ENCODE measurements at regions not wholly inside any gene's neighbourhood (a gene's known extent, or its start where the extent isn't known, plus 50 kb on each side); places are given as distances from the start of the nearest gene placed in this dataset.

DNA sequence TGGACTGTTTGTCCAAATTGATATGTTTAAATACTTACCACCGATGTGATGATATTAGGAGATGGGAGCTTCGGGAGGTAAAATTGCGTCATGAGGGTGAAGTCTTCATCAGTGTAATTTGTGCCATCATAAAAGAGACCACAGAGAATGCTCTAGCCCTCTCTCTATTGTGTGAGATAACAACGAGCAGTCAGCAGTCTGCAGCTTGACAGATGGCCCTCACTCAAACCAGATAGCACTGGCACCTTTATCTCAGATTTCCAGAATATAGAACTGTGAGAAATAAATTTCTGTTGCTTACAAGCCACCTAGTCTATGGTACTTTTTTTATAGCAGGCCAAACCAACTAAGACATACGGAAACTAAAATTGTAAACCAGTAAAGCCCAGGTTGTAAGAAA is 1718.9 kb upstream of the MIR17HG start:
- Mint-ChIP-seq H3K36me3 (no peaks in the 10 kb centered on the region), H3K27ac (no peak overlapping the region), H3K4me1 (no peaks in the 10 kb centered on the region), H3K9me3 (peaks cover 0 to 20% (median 4%) of the 10 kb centered on the region in 9 donors), H3K4me3 (no peak overlapping the region), H3K27me3 (no peaks in the 10 kb centered on the region)
- ATAC-seq (no peak), DNase-seq (no peak)
- POLR2A ChIA-PET = no interaction called here

- peaks cover 8 to 39% (median 14%) of the 10 kb centered on the region in 9 donors for H3K9me3 Mint-ChIP-seq
- no peak overlapping the region for H3K4me3 Mint-ChIP-seq
- POLR2A ChIA-PET = no interaction called here
- no peaks in the 10 kb centered on the region for H3K27me3 Mint-ChIP-seq
- DNase-seq = no peak
- H3K36me3 Mint-ChIP-seq = no peaks in the 10 kb centered on the region
- no peak for ATAC-seq
- no peak overlapping the region for H3K27ac Mint-ChIP-seq
- H3K4me1 Mint-ChIP-seq = no peaks in the 10 kb centered on the region
Observed at GRCh38 chr13:89650226-89650625, 1697.3 kb upstream of the MIR17HG start.

DNA sequence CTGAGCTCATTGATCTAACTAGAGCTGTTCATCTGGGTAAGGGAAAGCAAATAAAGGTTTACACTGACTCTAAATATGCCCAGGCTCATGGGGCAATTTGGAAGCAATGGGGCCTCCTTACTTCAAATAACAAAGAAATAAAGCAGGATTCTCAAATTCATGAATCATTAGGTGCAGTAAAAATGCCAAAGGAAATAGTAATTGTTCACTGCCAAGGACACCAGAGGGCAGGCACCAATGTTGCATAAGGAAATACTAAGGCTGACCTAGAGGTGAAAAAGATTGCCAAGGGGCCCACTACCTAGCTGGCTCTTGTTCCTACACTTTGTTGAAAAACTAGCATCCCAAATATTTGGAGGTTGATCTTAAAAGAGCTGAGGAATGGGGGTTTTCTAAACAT is 1686.7 kb upstream of the MIR17HG start:
- no peaks in the 10 kb centered on the region for H3K27me3 Mint-ChIP-seq
- no peak for DNase-seq
- peaks cover 0 to 42% (median 10%) of the 10 kb centered on the region in 9 donors for H3K9me3 Mint-ChIP-seq
- no peak overlapping the region for H3K4me3 Mint-ChIP-seq
- ATAC-seq = no peak
- no peak overlapping the region for H3K27ac Mint-ChIP-seq
- no peaks in the 10 kb centered on the region for H3K4me1 Mint-ChIP-seq
- peaks cover 0 to 6% (median 0%) of the 10 kb centered on the region in 3 donors for H3K36me3 Mint-ChIP-seq
- POLR2A ChIA-PET = no interaction called here

DNA sequence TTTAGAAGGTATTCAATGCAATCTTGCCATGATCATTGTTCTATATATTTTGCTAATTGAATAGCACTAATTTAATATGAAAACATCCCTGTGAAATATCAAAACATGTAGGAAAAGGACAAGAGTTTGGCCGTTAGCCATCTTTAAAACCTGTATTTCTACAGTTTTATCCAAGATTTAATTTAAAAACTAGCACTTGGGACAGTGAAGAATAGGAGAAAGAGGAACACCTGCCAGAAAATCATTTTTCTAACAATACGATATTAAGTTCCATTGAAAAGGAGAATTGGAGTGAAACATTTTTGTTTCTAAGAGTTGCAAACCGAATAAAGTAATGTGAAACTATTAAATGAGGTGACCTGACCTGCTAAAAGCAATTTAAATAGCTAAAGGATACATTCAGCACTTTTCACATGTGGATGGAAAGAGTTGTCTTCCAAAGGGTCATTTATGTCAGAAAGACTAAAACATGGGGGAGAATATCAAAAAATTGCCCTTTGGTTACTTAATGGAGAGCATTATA is 1673.6 kb upstream of the MIR17HG start:
- Mint-ChIP-seq H3K9me3 (peaks cover 0 to 25% (median 3%) of the 10 kb centered on the region in 9 donors), H3K27me3 (no peaks in the 10 kb centered on the region), H3K4me3 (no peak overlapping the region), H3K4me1 (no peaks in the 10 kb centered on the region), H3K36me3 (no peaks in the 10 kb centered on the region), H3K27ac (no peak overlapping the region)
- DNase-seq (no peak), ATAC-seq (no peak)
- POLR2A ChIA-PET = no interaction called here

DNA sequence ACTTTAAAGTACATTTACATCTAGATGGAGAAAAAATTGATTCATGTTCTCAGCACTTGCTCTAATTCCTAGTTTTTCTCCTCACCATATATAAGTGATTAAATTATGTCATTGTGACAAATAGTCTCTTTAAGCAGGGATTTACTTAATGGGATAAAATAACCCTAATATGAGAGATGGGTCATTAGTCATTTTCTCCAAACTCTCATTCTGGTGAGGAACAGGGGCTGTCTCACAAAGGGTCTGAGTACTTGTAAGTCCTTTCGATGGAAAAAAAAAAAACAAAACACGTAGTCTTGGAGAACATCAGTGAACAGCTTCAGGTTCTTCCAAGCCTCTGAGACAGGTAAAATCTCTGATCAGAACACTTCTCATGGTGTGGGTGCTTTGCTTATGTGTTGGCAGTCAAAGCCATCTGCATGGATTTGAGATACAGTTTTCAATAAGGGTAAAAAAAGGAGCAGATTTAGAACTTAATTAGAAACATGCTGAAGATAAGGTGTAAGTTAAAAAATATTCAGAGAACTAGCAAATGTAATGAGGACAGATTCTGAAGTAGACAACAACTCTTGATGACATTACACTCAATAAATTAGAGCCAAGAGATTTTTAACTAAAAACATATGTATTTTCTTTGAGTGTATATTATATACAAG is 1668.9 kb upstream of the MIR17HG start:
- Mint-ChIP-seq H3K27me3 (no peaks in the 10 kb centered on the region), H3K4me3 (no peak overlapping the region), H3K27ac (no peak overlapping the region), H3K4me1 (no peaks in the 10 kb centered on the region), H3K36me3 (no peaks in the 10 kb centered on the region), H3K9me3 (peaks cover 0 to 15% (median 0%) of the 10 kb centered on the region in 9 donors)
- DNase-seq (no peak), ATAC-seq (no peak)
- POLR2A ChIA-PET = no interaction called here

- no peaks in the 10 kb centered on the region for H3K27me3 Mint-ChIP-seq
- H3K27ac Mint-ChIP-seq = no peak overlapping the region
- H3K4me1 Mint-ChIP-seq = no peaks in the 10 kb centered on the region
- peaks cover 0 to 19% (median 5%) of the 10 kb centered on the region in 9 donors for H3K9me3 Mint-ChIP-seq
- POLR2A ChIA-PET = no interaction called here
- ATAC-seq = no peak
- no peak for DNase-seq
- no peak overlapping the region for H3K4me3 Mint-ChIP-seq
- no peaks in the 10 kb centered on the region for H3K36me3 Mint-ChIP-seq
Observed at GRCh38 chr13:89684896-89685295, 1662.6 kb upstream of the MIR17HG start.

DNA sequence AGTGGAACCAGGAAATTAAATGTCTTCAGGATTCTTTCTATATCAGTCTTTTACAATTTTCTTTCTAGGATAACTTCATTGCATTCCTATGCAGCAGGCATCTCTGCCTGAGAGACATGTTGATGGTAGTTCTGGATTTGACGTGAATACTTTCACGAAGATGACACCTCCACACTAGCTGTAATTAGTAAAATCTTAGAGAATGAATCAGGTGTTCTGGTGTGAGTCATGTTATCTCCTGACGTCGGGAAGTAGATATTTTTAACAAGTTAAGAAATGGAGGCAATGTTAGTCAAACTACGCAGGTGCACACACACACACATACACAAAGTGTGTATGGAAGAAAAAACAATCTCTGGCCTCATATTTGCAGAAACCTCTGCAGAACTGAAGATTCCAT is 1661.3 kb upstream of the MIR17HG start:
- Mint-ChIP-seq H3K27me3 (no peaks in the 10 kb centered on the region), H3K9me3 (peaks cover 0 to 22% (median 5%) of the 10 kb centered on the region in 9 donors), H3K4me1 (peaks cover 0 to 2% (median 0%) of the 10 kb centered on the region in 4 donors), H3K4me3 (no peak overlapping the region), H3K36me3 (no peaks in the 10 kb centered on the region), H3K27ac (no peak overlapping the region)
- ATAC-seq (no peak), DNase-seq (no peak)
- POLR2A ChIA-PET = no interaction called here

DNA sequence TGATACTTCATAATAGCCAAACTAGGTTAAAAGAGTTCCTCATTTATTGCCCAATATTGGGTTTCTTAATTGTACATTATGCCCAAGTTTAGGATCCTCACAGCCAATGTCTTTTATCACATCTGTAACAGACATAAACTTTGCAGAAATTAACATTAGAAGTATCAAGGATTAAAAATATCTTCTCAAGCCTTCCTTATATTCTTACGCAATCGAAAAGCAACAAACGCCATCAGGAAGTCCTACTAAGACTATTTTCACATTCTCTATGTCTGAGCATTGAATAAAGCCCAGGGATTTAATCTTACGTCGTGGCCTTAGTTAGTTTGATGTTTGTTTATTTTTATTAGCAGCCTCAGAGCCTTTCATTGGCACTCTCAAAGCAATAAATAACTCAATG is 1660.4 kb upstream of the MIR17HG start:
- POLR2A ChIA-PET = no interaction called here
- no peak overlapping the region for H3K27ac Mint-ChIP-seq
- H3K9me3 Mint-ChIP-seq = peaks cover 0 to 17% (median 5%) of the 10 kb centered on the region in 9 donors
- ATAC-seq = no peak
- no peak overlapping the region for H3K4me3 Mint-ChIP-seq
- DNase-seq = no peak
- peaks cover 0 to 2% (median 0%) of the 10 kb centered on the region in 4 donors for H3K4me1 Mint-ChIP-seq
- no peaks in the 10 kb centered on the region for H3K36me3 Mint-ChIP-seq
- no peaks in the 10 kb centered on the region for H3K27me3 Mint-ChIP-seq

DNA sequence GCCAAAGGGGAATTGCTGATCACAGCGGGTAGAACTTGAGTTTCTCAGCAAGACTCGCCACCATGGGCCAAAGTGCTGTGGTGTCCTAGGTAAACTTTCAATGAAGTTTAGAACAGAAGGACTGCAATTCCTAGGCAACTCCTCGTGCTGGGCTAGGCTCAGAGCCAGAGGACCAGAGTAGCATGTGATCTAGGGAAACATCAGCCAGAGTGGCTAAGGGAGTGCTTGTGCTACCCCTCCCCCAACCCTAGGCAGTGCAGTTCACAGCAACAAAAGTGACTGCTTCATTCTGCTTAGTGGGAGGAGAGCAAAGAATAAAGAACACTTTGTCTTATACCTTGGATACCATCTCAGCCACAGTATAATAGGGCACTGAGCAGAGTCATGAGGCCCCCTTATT is 1658.6 kb upstream of the MIR17HG start:
- Mint-ChIP-seq H3K27me3 (no peaks in the 10 kb centered on the region), H3K36me3 (no peaks in the 10 kb centered on the region), H3K27ac (no peak overlapping the region), H3K9me3 (peaks cover 0 to 20% (median 4%) of the 10 kb centered on the region in 9 donors), H3K4me3 (no peak overlapping the region), H3K4me1 (peaks cover 0 to 2% (median 0%) of the 10 kb centered on the region in 4 donors)
- POLR2A ChIA-PET = no interaction called here
- DNase-seq (no peak), ATAC-seq (no peak)

DNA sequence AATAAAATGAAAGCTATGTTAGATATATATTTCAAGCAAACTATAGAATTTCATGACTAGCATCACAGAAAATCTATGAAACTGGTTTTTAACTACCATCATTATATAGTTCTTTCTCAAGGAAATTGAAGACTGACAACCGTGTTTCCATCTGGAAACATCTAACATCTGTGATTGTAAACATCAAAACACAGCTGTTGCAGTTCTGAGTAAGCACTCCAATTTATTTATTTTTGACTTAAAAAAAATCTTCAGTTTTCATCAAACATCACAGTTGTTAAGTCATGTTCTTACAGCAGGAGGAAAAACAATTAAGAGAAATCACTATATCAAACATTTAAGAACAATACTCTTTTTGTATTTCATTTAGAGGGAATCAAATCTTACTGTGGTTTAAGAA is 1653.0 kb upstream of the MIR17HG start:
- no peak for ATAC-seq
- H3K36me3 Mint-ChIP-seq = no peaks in the 10 kb centered on the region
- H3K27ac Mint-ChIP-seq = no peak overlapping the region
- H3K9me3 Mint-ChIP-seq = peaks cover 0 to 7% (median 0%) of the 10 kb centered on the region in 9 donors
- DNase-seq = no peak
- H3K4me3 Mint-ChIP-seq = no peak overlapping the region
- H3K27me3 Mint-ChIP-seq = no peaks in the 10 kb centered on the region
- peaks cover 0 to 2% (median 0%) of the 10 kb centered on the region in 4 donors for H3K4me1 Mint-ChIP-seq
- POLR2A ChIA-PET = no interaction called here

GRCh38 chr13:89695343-89696257 is 1651.9 kb upstream of the MIR17HG start:
- no peak overlapping the region for H3K4me3 Mint-ChIP-seq
- POLR2A ChIA-PET = no interaction called here
- DNase-seq (no peak), ATAC-seq (no peak)
- H3K9me3 Mint-ChIP-seq = peaks cover 0 to 7% (median 2%) of the 10 kb centered on the region in 9 donors
- H3K27me3 Mint-ChIP-seq = no peaks in the 10 kb centered on the region
- no peak overlapping the region for H3K27ac Mint-ChIP-seq
- no peaks in the 10 kb centered on the region for H3K4me1 Mint-ChIP-seq
- no peaks in the 10 kb centered on the region for H3K36me3 Mint-ChIP-seq

DNA sequence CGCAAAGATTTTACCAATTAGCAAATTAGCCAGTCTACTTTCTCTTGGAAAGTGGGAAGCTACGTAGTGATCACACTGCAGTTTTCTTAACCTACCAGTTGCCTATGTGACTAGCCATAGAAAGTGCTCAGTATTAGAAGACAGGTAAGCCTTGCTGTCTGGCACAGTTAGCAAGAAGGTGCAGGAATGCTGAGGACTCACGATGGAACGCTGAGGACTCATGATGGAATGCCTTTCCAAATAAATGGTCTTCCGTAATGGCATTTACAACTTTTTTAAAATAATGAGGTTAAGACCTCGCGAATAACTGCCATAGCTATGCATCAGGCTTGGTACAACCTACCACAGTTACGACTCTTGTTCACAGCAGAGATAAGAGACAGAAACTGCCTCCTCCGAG is 1645.6 kb upstream of the MIR17HG start:
- Mint-ChIP-seq H3K36me3 (no peaks in the 10 kb centered on the region), H3K9me3 (peaks cover 0 to 20% (median 6%) of the 10 kb centered on the region in 9 donors), H3K27me3 (no peaks in the 10 kb centered on the region), H3K4me3 (no peak overlapping the region), H3K27ac (no peak overlapping the region), H3K4me1 (no peaks in the 10 kb centered on the region)
- ATAC-seq (no peak), DNase-seq (no peak)
- POLR2A ChIA-PET = no interaction called here

GRCh38 chr13:89704040-89704439 is 1643.4 kb upstream of the MIR17HG start:
- POLR2A ChIA-PET = no interaction called here
- Mint-ChIP-seq H3K27ac (no peak overlapping the region), H3K9me3 (peaks cover 0 to 20% (median 5%) of the 10 kb centered on the region in 9 donors), H3K36me3 (no peaks in the 10 kb centered on the region), H3K4me1 (no peaks in the 10 kb centered on the region), H3K27me3 (no peaks in the 10 kb centered on the region), H3K4me3 (no peak overlapping the region)
- ATAC-seq (no peak), DNase-seq (no peak)

Data from naive thymus-derived CD8-positive, alpha-beta T cell (primary cell).